SK-N-SH treated with all-trans-retinoic acid at 6 μM for 48 hours (cell line): ENCODE measurements at regions not wholly inside any gene's neighbourhood (a gene's known extent, or its start where the extent isn't known, plus 50 kb on each side); places are given as distances from the start of the nearest gene placed in this dataset.

Experiments
- ARNTL ChIP-seq: fragments of 450-650 bp; formaldehyde crosslinking; IDR thresholded peaks from 2 replicates; pipeline ENCODE4 v1.5.0; 2020; ENCODE audit warnings: low read depth, mild to moderate bottlenecking, moderate library complexity, borderline replicate concordance
- BACH2 ChIP-seq: fragments of 250-450 bp; sonication (Bioruptor Pico); IDR thresholded peaks from 2 replicates; pipeline ENCODE4 v1.9.0; 2021; ENCODE audit warnings: mild to moderate bottlenecking, borderline replicate concordance
- CREB5 ChIP-seq: fragments of 250-450 bp; sonication (Bioruptor Pico); IDR thresholded peaks from 2 replicates; pipeline ENCODE4 v1.5.1; 2020; ENCODE audit warnings: low read depth, mild to moderate bottlenecking, moderate library complexity
- CSDC2 ChIP-seq: fragments of 250-450 bp; sonication (Bioruptor Pico); IDR thresholded peaks from 2 replicates; pipeline ENCODE4 v1.5.0; 2020; ENCODE audit warnings: mild to moderate bottlenecking, moderate library complexity
- GLIS3 ChIP-seq: fragments of 250-450 bp; sonication (Bioruptor Pico); IDR thresholded peaks from 2 replicates; pipeline ENCODE4 v1.5.0; 2020; ENCODE audit warnings: mild to moderate bottlenecking, moderate library complexity
- OSR1 ChIP-seq: fragments of 250-450 bp; sonication (Bioruptor Pico); IDR thresholded peaks from 2 replicates; pipeline ENCODE4 v1.8.0; 2022; ENCODE audit warnings: moderate library complexity, mild to moderate bottlenecking, inconsistent platforms
- PATZ1 ChIP-seq: fragments of 250-450 bp; sonication (Bioruptor Pico); IDR thresholded peaks from 2 replicates; pipeline ENCODE4 v1.8.0; 2020; ENCODE audit warnings: mild to moderate bottlenecking, moderate library complexity, borderline replicate concordance
- POU6F1 ChIP-seq: fragments of 250-450 bp; sonication (Bioruptor Pico); IDR thresholded peaks from 2 replicates; pipeline ENCODE4 v1.8.0; 2021; ENCODE audit warnings: low read depth, mild to moderate bottlenecking, moderate library complexity, borderline replicate concordance
- PPARA ChIP-seq: fragments of 250-450 bp; sonication (Bioruptor Pico); IDR thresholded peaks from 2 replicates; pipeline ENCODE4 v1.5.0; 2020; ENCODE audit warnings: mild to moderate bottlenecking, borderline replicate concordance
- RARB ChIP-seq: fragments of 250-450 bp; sonication (Bioruptor Pico); IDR thresholded peaks from 2 replicates; pipeline ENCODE4 v1.8.0; 2021; ENCODE audit warnings: mild to moderate bottlenecking, moderate library complexity
- TSHZ2 ChIP-seq: fragments of 250-450 bp; sonication (Bioruptor Pico); IDR thresholded peaks from 2 replicates; pipeline ENCODE4 v1.5.0; 2020; ENCODE audit warnings: mild to moderate bottlenecking, moderate library complexity
- ZFP3 ChIP-seq: fragments of 250-450 bp; sonication (Bioruptor Pico); IDR thresholded peaks from 2 replicates; pipeline ENCODE4 v1.5.0; 2020; ENCODE audit warnings: mild to moderate bottlenecking, moderate library complexity
- ZFP30 ChIP-seq: fragments of 450-650 bp; formaldehyde crosslinking; IDR thresholded peaks from 2 replicates; pipeline ENCODE4 v1.5.0; 2022; ENCODE audit warnings: mild to moderate bottlenecking, moderate library complexity

- TF ChIP-seq ZFP30 (CRISPR knock-in tag) = no peak
- TF ChIP-seq GLIS3 (CRISPR knock-in tag) = no peak
- TF ChIP-seq CREB5 = no peak
- no peak for TF ChIP-seq ZFP3 (CRISPR knock-in tag)
- TF ChIP-seq PATZ1 (CRISPR knock-in tag) = no peak
- TF ChIP-seq POU6F1 (CRISPR knock-in tag) = no peak
- TF ChIP-seq PPARA (CRISPR knock-in tag) = no peak
- no peak for TF ChIP-seq ARNTL
- no peak for TF ChIP-seq CSDC2 (CRISPR knock-in tag)
- TF ChIP-seq RARB (CRISPR knock-in tag) = no peak
- no peak for TF ChIP-seq OSR1 (CRISPR knock-in tag)
- TF ChIP-seq BACH2 = no peak
- TF ChIP-seq TSHZ2 (CRISPR knock-in tag) = no peak
Observed at GRCh38 chr2:191746346-191747169, 68.6 kb downstream of the NABP1 start.
